Adipocyte (in vitro differentiated cells): ENCODE measurements at regions not wholly inside any gene's neighbourhood (a gene's known extent, or its start where the extent isn't known, plus 50 kb on each side); places are given as distances from the start of the nearest gene placed in this dataset.
"Not testable (repeated sequence)": the region's sequence is repeated elsewhere in the genome, so short reads cannot be mapped to it uniquely, and the experiment has no call there.

ENCODE experiments used
- DNase-seq: peaks from one replicate; pipeline ENCODE4 v3.0.0-alpha.2; 2015; ENCODE audit warnings: low read depth
- H3K27me3 ChIP-seq: replicated peaks from 2 replicates; pipeline ENCODE4 v1.7.0; 2013; ENCODE audit warnings: mild to moderate bottlenecking, low read length, moderate library complexity; ENCODE audit not compliant: control insufficient read depth, insufficient read depth
- H3K36me3 ChIP-seq: 2 replicates; pipeline ENCODE4 v1.7.0; 2013; ENCODE audit warnings: low read length, mild to moderate bottlenecking, moderate library complexity; ENCODE audit not compliant: control insufficient read depth, insufficient read depth, severe bottlenecking
- H3K4me1 ChIP-seq: 2 replicates; pipeline ENCODE4 v1.7.0; 2013; ENCODE audit warnings: mild to moderate bottlenecking, low read length, moderate library complexity; ENCODE audit not compliant: control insufficient read depth, insufficient read depth
- H3K4me3 ChIP-seq: 2 replicates; pipeline ENCODE4 v1.7.0; 2013; ENCODE audit warnings: mild to moderate bottlenecking, low read length, moderate library complexity
- H3K9ac ChIP-seq: 2 replicates; pipeline ENCODE4 v1.7.0; 2013; ENCODE audit warnings: mild to moderate bottlenecking, low read length, moderate library complexity
- H3K9me3 ChIP-seq: 2 replicates; pipeline ENCODE4 v1.7.0; 2013; ENCODE audit warnings: mild to moderate bottlenecking, low read length, moderate library complexity; ENCODE audit not compliant: control insufficient read depth

DNA sequence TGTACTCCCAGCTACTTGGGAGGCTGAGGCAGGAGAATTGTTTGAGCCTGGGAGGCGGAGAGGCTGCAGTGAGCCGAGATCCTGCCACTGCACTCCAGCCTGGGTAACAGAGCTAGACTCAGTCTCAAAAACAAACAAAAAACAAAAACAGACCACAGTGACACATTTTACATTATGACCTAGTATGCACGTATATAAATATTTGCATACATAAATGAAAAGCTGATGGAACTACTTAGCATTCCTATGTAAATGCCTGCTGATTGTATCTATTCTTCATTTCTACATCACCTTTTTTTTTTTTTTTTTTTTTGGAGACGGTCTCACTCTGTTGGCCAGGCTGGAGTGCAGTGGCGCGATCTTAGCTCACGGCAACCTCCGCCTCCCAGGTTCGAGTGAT is 116.6 kb upstream of the PRKX start:
- not testable (repeated sequence) for H3K9me3 ChIP-seq, H3K27me3 ChIP-seq, DNase-seq, H3K9ac ChIP-seq, H3K36me3 ChIP-seq, H3K4me3 ChIP-seq, H3K4me1 ChIP-seq

GRCh38 chrX:3829041-3829531 is 115.6 kb upstream of the PRKX start:
- not testable (repeated sequence) for H3K4me3 ChIP-seq, DNase-seq, H3K4me1 ChIP-seq, H3K27me3 ChIP-seq, H3K9ac ChIP-seq, H3K36me3 ChIP-seq, H3K9me3 ChIP-seq

- not testable (repeated sequence) for DNase-seq, H3K9ac ChIP-seq, H3K9me3 ChIP-seq, H3K4me1 ChIP-seq, H3K36me3 ChIP-seq, H3K4me3 ChIP-seq, H3K27me3 ChIP-seq
These were observed 115.1 kb upstream of the PRKX start for GRCh38 chrX:3828378-3829040.

GRCh38 chrX:3824008-3824407 is 110.6 kb upstream of the PRKX start:
- H3K9ac ChIP-seq, H3K27me3 ChIP-seq, DNase-seq, H3K9me3 ChIP-seq, H3K4me1 ChIP-seq, H3K4me3 ChIP-seq: not testable (repeated sequence)
- peaks cover 12% of the 10 kb centered on the region for H3K36me3 ChIP-seq

DNA sequence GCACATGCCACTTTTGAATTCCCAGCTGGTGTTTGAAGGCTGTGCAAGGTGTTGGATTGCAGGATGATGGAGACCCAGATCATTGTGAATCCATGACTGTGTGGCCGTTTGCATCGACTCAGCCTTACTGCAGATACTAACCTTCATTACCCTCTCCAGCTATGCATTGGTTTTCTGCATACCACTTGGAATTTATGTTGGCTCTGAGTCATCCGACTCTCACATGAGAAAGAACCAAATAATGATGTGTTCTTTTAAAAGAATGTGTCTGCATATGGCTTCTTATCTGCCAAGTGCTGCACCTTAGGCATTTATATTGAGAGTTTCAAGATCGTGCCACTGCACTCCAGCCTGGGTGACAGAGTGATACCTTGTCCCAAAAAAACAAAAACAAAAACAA is 106.7 kb upstream of the PRKX start:
- Histone ChIP-seq H3K36me3 (peaks cover 14% of the 10 kb centered on the region), H3K27me3 (no peaks in the 10 kb centered on the region), H3K4me3 (no peak overlapping the region), H3K4me1 (peaks cover 7% of the 10 kb centered on the region), H3K9ac (no peak overlapping the region), H3K9me3 (no peaks in the 10 kb centered on the region)
- peak; percentile 76 for DNase-seq

DNA sequence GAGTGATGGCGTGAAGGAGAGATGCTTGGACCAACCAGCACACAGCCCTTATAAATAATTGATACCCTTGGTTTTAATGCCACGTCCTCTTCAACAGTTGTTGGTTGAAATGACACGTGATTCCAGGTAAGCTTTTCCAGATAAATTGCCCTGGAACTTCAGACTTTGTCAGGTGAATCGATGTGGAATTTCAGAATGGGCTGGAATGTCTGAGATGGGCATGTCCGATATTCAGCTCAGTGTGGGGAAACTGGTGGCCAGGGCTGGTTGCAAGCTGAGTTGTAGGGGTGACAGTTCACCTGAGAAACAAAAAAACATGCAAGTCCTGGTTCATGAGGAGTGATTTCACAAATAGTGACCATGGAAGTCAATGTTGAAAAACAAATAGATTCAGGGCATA is 104.0 kb upstream of the PRKX start:
- not testable (repeated sequence) for H3K27me3 ChIP-seq, H3K9ac ChIP-seq, DNase-seq, H3K4me1 ChIP-seq, H3K36me3 ChIP-seq, H3K9me3 ChIP-seq, H3K4me3 ChIP-seq

- Histone ChIP-seq H3K9me3 (no peaks in the 10 kb centered on the region), H3K4me3 (peak overlapping the region; percentile 89), H3K9ac (peak overlapping the region; percentile 93), H3K4me1 (peaks cover 7% of the 10 kb centered on the region), H3K36me3 (peaks cover 4% of the 10 kb centered on the region), H3K27me3 (no peaks in the 10 kb centered on the region)
- DNase-seq = peak; percentile 58
These were observed 102.6 kb upstream of the PRKX start for GRCh38 chrX:3815896-3816664.

DNA sequence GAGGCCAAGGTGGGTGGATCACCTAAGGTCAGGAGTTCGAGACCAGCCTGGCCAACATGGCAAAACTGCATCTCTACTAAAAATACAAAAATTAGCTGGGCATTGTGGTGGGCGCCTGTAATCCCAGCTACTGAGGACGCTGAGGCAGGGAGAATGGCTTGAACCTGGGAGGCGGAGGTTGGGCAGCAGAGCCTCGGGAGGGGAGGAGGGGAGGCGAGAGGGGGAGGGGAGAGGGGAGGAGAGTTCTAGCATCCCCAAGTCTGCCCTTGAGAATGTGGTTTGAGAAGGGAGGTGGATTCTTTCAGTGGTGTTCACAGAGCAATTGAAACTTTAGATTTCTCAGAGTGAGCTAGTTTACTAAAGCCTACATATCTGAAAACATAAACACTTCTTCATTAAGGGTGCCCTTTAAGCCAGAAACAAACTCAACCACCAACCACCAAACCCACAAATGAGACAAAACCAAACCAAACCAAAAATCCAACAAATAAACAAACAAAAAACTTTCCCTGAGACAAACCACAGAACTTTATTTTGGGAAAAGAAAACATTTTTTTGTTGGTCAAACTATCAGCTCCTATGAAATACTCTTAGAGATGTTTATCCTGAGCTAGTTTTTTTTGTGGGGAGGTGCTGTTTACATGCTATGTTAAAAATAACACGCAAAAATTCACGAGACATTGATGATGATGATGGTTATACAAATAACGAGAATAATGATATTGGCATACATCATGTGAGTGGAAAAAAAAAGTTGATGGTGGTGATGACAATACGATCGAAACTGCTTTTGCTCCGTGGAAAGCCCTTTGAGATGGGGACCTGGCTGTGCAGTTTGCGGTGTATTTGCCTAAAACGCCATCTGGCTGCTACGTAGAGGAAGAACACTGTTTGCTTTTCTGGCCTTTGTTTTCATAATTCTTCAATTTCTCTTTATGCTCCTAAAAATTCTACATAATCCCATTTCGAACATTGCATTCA is 98.2 kb upstream of the PRKX start:
- no peaks in the 10 kb centered on the region for H3K36me3 ChIP-seq
- peaks cover 26% of the 10 kb centered on the region for H3K27me3 ChIP-seq
- H3K9me3 ChIP-seq = no peaks in the 10 kb centered on the region
- peaks cover 2% of the 10 kb centered on the region for H3K4me1 ChIP-seq
- DNase-seq = peak; percentile 84
- H3K4me3 ChIP-seq = no peak overlapping the region
- no peak overlapping the region for H3K9ac ChIP-seq

- Histone ChIP-seq H3K4me1 (no peaks in the 10 kb centered on the region), H3K4me3 (no peak overlapping the region), H3K9me3 (no peaks in the 10 kb centered on the region), H3K9ac (no peak overlapping the region), H3K27me3 (peaks cover 38% of the 10 kb centered on the region), H3K36me3 (no peaks in the 10 kb centered on the region)
- no peak for DNase-seq
These were observed 94.5 kb upstream of the PRKX start for GRCh38 chrX:3807906-3808305.

DNA sequence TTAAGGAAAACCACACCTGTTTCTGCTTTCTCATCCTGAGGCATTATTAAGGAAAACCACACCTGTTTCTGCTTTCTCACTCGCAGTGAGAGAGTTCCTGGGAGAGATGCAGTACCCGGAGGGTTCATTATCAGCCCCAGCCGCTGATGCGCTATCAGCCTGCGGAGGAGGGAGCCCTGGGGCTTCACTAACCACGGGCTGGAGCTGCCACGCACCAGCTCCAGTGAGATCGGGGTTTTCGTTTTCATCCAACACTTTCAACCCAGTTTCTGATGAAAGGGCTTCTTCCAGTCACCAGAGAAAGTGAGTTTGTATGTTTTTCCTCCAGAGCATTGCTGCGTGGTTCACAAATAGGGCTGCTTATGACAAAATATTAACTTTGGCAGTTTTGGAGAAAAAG is 93.2 kb upstream of the PRKX start:
- H3K4me3 ChIP-seq = no peak overlapping the region
- DNase-seq = no peak
- no peak overlapping the region for H3K9ac ChIP-seq
- no peaks in the 10 kb centered on the region for H3K9me3 ChIP-seq
- no peaks in the 10 kb centered on the region for H3K4me1 ChIP-seq
- no peaks in the 10 kb centered on the region for H3K36me3 ChIP-seq
- peaks cover 38% of the 10 kb centered on the region for H3K27me3 ChIP-seq

DNA sequence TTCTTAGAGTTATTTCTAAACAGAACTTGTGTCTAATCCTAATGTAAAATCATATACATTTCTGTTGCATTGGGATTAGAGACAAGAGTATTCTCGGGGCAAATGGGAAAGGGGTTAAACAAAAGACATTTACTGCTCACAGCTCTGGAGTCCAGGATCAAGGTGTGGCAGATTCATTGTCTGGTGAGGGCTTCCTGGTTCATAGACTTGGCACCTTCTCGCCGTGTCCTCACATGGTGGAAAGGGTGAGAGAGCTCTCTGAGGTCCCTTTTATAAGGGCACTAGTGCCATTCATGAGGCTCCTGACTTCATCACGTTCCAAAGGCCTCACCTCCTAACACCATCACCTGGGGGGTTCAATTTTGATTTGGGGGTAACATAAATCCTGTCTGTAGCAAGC is 90.3 kb upstream of the PRKX start:
- Histone ChIP-seq H3K4me1 (no peaks in the 10 kb centered on the region), H3K36me3 (no peaks in the 10 kb centered on the region), H3K9me3 (no peaks in the 10 kb centered on the region), H3K27me3 (peaks cover 35% of the 10 kb centered on the region), H3K9ac (no peak overlapping the region), H3K4me3 (no peak overlapping the region)
- no peak for DNase-seq
